ENCODE measurements at regions not wholly inside any gene's neighbourhood (a gene's known extent, or its start where the extent isn't known, plus 50 kb on each side); places are given as distances from the start of the nearest gene placed in this dataset.
"Not testable (repeated sequence)": the region's sequence is repeated elsewhere in the genome, so short reads cannot be mapped to it uniquely, and the experiment has no call there.

DNA sequence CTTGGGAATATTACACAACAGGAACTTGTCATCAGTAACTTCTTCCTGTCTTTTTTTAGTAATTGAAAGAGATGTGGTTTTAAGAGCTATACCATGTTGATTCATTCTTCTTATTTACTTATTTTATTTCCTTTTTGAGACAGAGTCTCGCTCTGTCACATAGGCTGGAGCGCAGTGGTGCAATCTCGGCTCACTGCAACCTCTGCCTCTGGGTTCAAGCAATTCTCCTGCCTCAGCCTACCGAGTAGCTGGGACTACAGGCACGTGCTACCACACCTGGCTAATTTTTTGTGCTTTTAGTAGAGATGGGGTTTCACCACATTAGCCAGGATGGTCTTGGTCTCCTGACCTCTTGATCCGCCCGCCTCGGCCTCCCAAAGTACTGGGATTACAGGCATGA lies 1326.6 kb downstream of the DSC3 start:
- H3K9me3 ChIP-seq (ENCODE audit: low read length); ATAC-seq; intact Hi-C loops (cut with micrococcal nuclease; ENCODE audit: unreplicated experiment); POLR2A ChIA-PET; H3K4me3 ChIP-seq (replicated peaks in 1 of 3; ENCODE audit: insufficient read depth in 1 of 3, low read depth in 2 of 3, low read length in 3 of 3); H3K4me1 ChIP-seq (ENCODE audit: insufficient read depth, low read length); DNase-seq (ENCODE audit: low spot score); H3K4me2 ChIP-seq (ENCODE audit: low read depth, low read length); H3K9ac ChIP-seq (ENCODE audit: insufficient read depth, low read depth, low read length); H2AFZ ChIP-seq (ENCODE audit: low read length); CTCF ChIA-PET (ENCODE audit: low intra/inter-chr PET ratio, low total read pairs); BruUV-seq (replicated peaks); in situ Hi-C loops (cut with HindIII; ENCODE audit: extremely low pct_ligation_motif_present, low pct_unique_long_range_greater_than_20kb); H3K79me2 ChIP-seq (ENCODE audit: insufficient read depth, low read length); H3K27me3 ChIP-seq (ENCODE audit: control insufficient read depth in 1 of 2, insufficient read depth in 2 of 2, low read length in 2 of 2); H3K27ac ChIP-seq (ENCODE audit: extremely low read length, insufficient read depth, low read length); FAIRE-seq; H4K20me1 ChIP-seq (ENCODE audit: insufficient read depth, low read length); H3K36me3 ChIP-seq (replicated peaks in 1 of 2; ENCODE audit: control insufficient read depth in 1 of 2, insufficient read depth in 2 of 2, low read length in 2 of 2): not testable (repeated sequence)
- WGBS (ENCODE audit: low lambda C conversion rate): 47% methylated on average over 8 of the region's 8 CpGs

DNA sequence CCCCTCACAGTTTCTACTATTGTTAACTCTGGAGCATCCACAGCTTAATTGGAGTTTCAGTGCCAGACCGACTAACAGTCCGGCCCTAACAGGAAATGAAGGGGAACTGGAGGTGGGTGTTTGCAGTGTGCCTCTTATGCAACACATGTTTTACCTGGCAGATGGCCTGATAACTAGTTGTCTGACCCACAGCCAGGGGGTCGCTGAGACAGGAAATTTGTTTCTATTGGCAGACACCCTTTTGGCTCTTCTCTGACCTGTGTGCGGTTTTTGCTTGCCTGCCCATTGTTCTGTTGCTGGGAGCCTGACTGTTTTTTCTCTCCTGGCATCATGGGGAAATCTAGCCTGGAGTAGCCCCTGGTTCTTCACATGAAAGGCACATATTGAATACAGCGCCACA lies 1329.8 kb downstream of the DSC3 start:
- POLR2A ChIA-PET: no interaction called here
- CTCF ChIA-PET (ENCODE audit: low intra/inter-chr PET ratio, low total read pairs): no interaction called here
- no peak for FAIRE-seq

More for the DNA sequence above, 1329.8 kb downstream of the DSC3 start:
- in situ Hi-C loops (cut with HindIII; ENCODE audit: extremely low pct_ligation_motif_present, low pct_unique_long_range_greater_than_20kb) (no loop called here), intact Hi-C loops (cut with micrococcal nuclease; ENCODE audit: unreplicated experiment) (no loop called here)
- H4K20me1 ChIP-seq (ENCODE audit: insufficient read depth, low read length): no peaks in the 10 kb centered on the region
- no peaks in the 10 kb centered on the region for H3K27me3 ChIP-seq (ENCODE audit: control insufficient read depth in 1 of 2, insufficient read depth in 2 of 2, low read length in 2 of 2)
- no peak overlapping the region for H3K27ac ChIP-seq (ENCODE audit: extremely low read length, insufficient read depth, low read length)
- no peak for ATAC-seq
- TF ChIP-seq SNRNP70 (IDR thresholded peaks at IDR 0.05; ENCODE audit: low read depth, low read length): no peak
- TF ChIP-seq ZNF619 (CRISPR knock-in tag; IDR thresholded peaks at IDR 0.05): no peak
- no peak for TF ChIP-seq IRX3 (CRISPR knock-in tag; IDR thresholded peaks at IDR 0.05; ENCODE audit: borderline replicate concordance, low read depth)
- TF ChIP-seq LCORL (IDR thresholded peaks at IDR 0.05): no peak
- no peak for TF ChIP-seq LCORL (CRISPR knock-in tag; IDR thresholded peaks at IDR 0.05)
- no peak for TF ChIP-seq ZNF17 (CRISPR knock-in tag; IDR thresholded peaks at IDR 0.05)
- no peak for TF ChIP-seq ZNF292 (CRISPR knock-in tag; IDR thresholded peaks at IDR 0.05; ENCODE audit: borderline replicate concordance, low read depth)
- TF ChIP-seq ZSCAN22 (CRISPR knock-in tag; IDR thresholded peaks at IDR 0.05): no peak
- no peak for TF ChIP-seq ZFP36L1 (CRISPR knock-in tag; IDR thresholded peaks at IDR 0.05)
- TF ChIP-seq CBFB (CRISPR knock-in tag; IDR thresholded peaks at IDR 0.05): no peak
- no peak overlapping the region for H3K4me3 ChIP-seq (replicated peaks in 1 of 3; ENCODE audit: insufficient read depth in 1 of 3, low read depth in 2 of 3, low read length in 3 of 3)
- 8% methylated on average over 5 of the region's 5 CpGs for WGBS (ENCODE audit: low lambda C conversion rate)
- no peak overlapping the region for H2AFZ ChIP-seq (ENCODE audit: low read length)
- no peak overlapping the region for H3K4me2 ChIP-seq (ENCODE audit: low read depth, low read length)
- H3K4me1 ChIP-seq (ENCODE audit: insufficient read depth, low read length): 0 out of 2 replicates have a peak, but pooled peaks cover 4% of the 10 kb centered on the region
- no peaks in the 10 kb centered on the region for H3K9me3 ChIP-seq (ENCODE audit: low read length)
- no peaks in the 10 kb centered on the region for H3K36me3 ChIP-seq (replicated peaks in 1 of 2; ENCODE audit: control insufficient read depth in 1 of 2, insufficient read depth in 2 of 2, low read length in 2 of 2)
- BruUV-seq (replicated peaks): no TSS peak
- H3K9ac ChIP-seq (ENCODE audit: insufficient read depth, low read depth, low read length): no peak overlapping the region
- DNase-seq (ENCODE audit: low spot score): no peak
- no peaks in the 10 kb centered on the region for H3K79me2 ChIP-seq (ENCODE audit: insufficient read depth, low read length)
